Fibroblast of the aortic adventitia (primary cell): ENCODE measurements at regions not wholly inside any gene's neighbourhood (a gene's known extent, or its start where the extent isn't known, plus 50 kb on each side); places are given as distances from the start of the nearest gene placed in this dataset.
"Not testable (repeated sequence)": the region's sequence is repeated elsewhere in the genome, so short reads cannot be mapped to it uniquely, and the experiment has no call there.

Experiments
- DNase-seq: peaks from one replicate; pipeline ENCODE4 v3.0.0-alpha.2; 2010; ENCODE audit warnings: low read depth
- H3K4me3 ChIP-seq: 2 replicates; pipeline ENCODE4 v1.5.1; 2011; ENCODE audit warnings: low read depth, mild to moderate bottlenecking, control low read depth, low read length, moderate library complexity
- CTCF ChIP-seq: IDR thresholded peaks from 2 replicates; pipeline ENCODE4 v1.5.1; 2011; ENCODE audit warnings: mild to moderate bottlenecking, low read length, control low read depth, inconsistent platforms; ENCODE audit not compliant: insufficient read depth

GRCh38 chr14:51370758-51371386 is 130.8 kb downstream of the TMX1 start:
- DNase-seq: peak; percentile 55
- H3K4me3 ChIP-seq: no peak overlapping the region
- TF ChIP-seq CTCF: no peak

GRCh38 chr14:51377186-51377585 is 137.1 kb downstream of the TMX1 start:
- not testable (repeated sequence) for DNase-seq, H3K4me3 ChIP-seq

GRCh38 chr14:51382506-51382905 is 142.5 kb downstream of the TMX1 start:
- H3K4me3 ChIP-seq: no peak overlapping the region
- DNase-seq: no peak
- TF ChIP-seq CTCF: no peak

GRCh38 chr14:51386411-51386810 is 146.4 kb downstream of the TMX1 start:
- no peak for DNase-seq
- no peak overlapping the region for H3K4me3 ChIP-seq
- no peak for TF ChIP-seq CTCF

GRCh38 chr14:51386983-51387735 is 147.1 kb downstream of the TMX1 start:
- no peak overlapping the region for H3K4me3 ChIP-seq
- DNase-seq: no peak
- no peak for TF ChIP-seq CTCF

GRCh38 chr14:51392416-51392815 is 152.4 kb downstream of the TMX1 start:
- TF ChIP-seq CTCF: no peak
- DNase-seq: no peak
- H3K4me3 ChIP-seq: no peak overlapping the region

GRCh38 chr14:51394384-51394783 is 154.3 kb downstream of the TMX1 start:
- no peak overlapping the region for H3K4me3 ChIP-seq
- DNase-seq: peak; percentile 60
- TF ChIP-seq CTCF: no peak
